ENCODE measurements at regions not wholly inside any gene's neighbourhood (a gene's known extent, or its start where the extent isn't known, plus 50 kb on each side); places are given as distances from the start of the nearest gene placed in this dataset.
A peak's percentile ranks its signal among the peaks of the same experiment; 100 is the strongest.
"Not testable (repeated sequence)": the region's sequence is repeated elsewhere in the genome, so short reads cannot be mapped to it uniquely, and the experiment has no call there.

- not testable (repeated sequence) for ATAC-seq
These were observed 298.1 kb upstream of the PLGLB1 start for GRCh38 chr2:87319705-87320104.

- not testable (repeated sequence) for ATAC-seq
These were observed 299.6 kb upstream of the PLGLB1 start for GRCh38 chr2:87321201-87321600.

GRCh38 chr2:87324335-87325041, 302.8 kb upstream of the PLGLB1 start:
- peak; percentile 83 to 87 for ATAC-seq

- ATAC-seq, result peak; percentile 54 to 58
These were observed 303.6 kb upstream of the PLGLB1 start for GRCh38 chr2:87325042-87325910.

GRCh38 chr2:87325911-87326294, 304.3 kb upstream of the PLGLB1 start:
- ATAC-seq, result not testable (repeated sequence)

- not testable (repeated sequence) for ATAC-seq
These were observed 305.1 kb upstream of the PLGLB1 start for GRCh38 chr2:87326754-87327153.

- ATAC-seq, result not testable (repeated sequence)
These were observed 306.2 kb upstream of the PLGLB1 start for GRCh38 chr2:87327648-87328371.

GRCh38 chr2:87329529-87329928, 307.9 kb upstream of the PLGLB1 start:
- not testable (repeated sequence) for ATAC-seq

- peak; percentile 74 for ATAC-seq
These were observed 308.8 kb upstream of the PLGLB1 start for GRCh38 chr2:87330486-87330885.

GRCh38 chr2:87331940-87332583, 310.4 kb upstream of the PLGLB1 start:
- ATAC-seq, result not testable (repeated sequence)

- ATAC-seq, result peak; percentile 51 to 59
These were observed 313.2 kb upstream of the PLGLB1 start for GRCh38 chr2:87334888-87335287.

GRCh38 chr2:87338998-87339397, 317.4 kb upstream of the PLGLB1 start:
- peak in 1 of 2 donors; percentile 26 for ATAC-seq

GRCh38 chr2:87341601-87342014, 320.0 kb upstream of the PLGLB1 start:
- not testable (repeated sequence) for ATAC-seq

GRCh38 chr2:87342175-87342574, 320.5 kb upstream of the PLGLB1 start:
- not testable (repeated sequence) for ATAC-seq

GRCh38 chr2:87343347-87343746, 321.7 kb upstream of the PLGLB1 start:
- ATAC-seq, result not testable (repeated sequence)

- not testable (repeated sequence) for ATAC-seq
These were observed 323.6 kb upstream of the PLGLB1 start for GRCh38 chr2:87345283-87345682.

- ATAC-seq, result not testable (repeated sequence)
These were observed 326.9 kb upstream of the PLGLB1 start for GRCh38 chr2:87348556-87348955.

GRCh38 chr2:87349006-87349405, 327.4 kb upstream of the PLGLB1 start:
- not testable (repeated sequence) for ATAC-seq

- ATAC-seq, result not testable (repeated sequence)
These were observed 330.7 kb upstream of the PLGLB1 start for GRCh38 chr2:87352178-87352934.

GRCh38 chr2:87353408-87353807, 331.8 kb upstream of the PLGLB1 start:
- not testable (repeated sequence) for ATAC-seq

- not testable (repeated sequence) for ATAC-seq
These were observed 332.5 kb upstream of the PLGLB1 start for GRCh38 chr2:87354102-87354501.

- not testable (repeated sequence) for ATAC-seq
These were observed 338.6 kb upstream of the PLGLB1 start for GRCh38 chr2:87360250-87360649.

Data from activated CD4-positive, CD25-positive, alpha-beta regulatory T cell treated with anti-CD3 and anti-CD28 coated beads, Interleukin-2, amount 50 U/mL, for 24 hours (primary cell).